IMR-90 (cell line): ENCODE measurements at regions not wholly inside any gene's neighbourhood (a gene's known extent, or its start where the extent isn't known, plus 50 kb on each side); places are given as distances from the start of the nearest gene placed in this dataset.
A peak's percentile ranks its signal among the peaks of the same experiment; 100 is the strongest.

Experiments used
- ATAC-seq: fragments of 200-7000 bp; cut with Tn5 transposase; 2 replicates; pipeline ENCODE4 v1.9.1; 2020; ENCODE audit warnings: low read depth, mild to moderate bottlenecking, moderate library complexity
- BruUV-seq: library from RNA; stranded (reverse); fragments of 400-500 nt; replicated peaks from 2 replicates; lab custom pipeline; 2021; lab: Mats Ljungman, UMichigan
- CTCF ChIA-PET: fragments of 300-600 bp; formaldehyde crosslinking; extraction: SDS; loops from one replicate; lab custom pipeline; 2021; ENCODE audit warnings: antibody characterized with exemption; lab: Yijun Ruan, JAX
- POLR2A ChIA-PET: fragments of 300-600 bp; sonication (Branson Sonifier 250); formaldehyde crosslinking; loops from one replicate; lab custom pipeline; 2022; ENCODE audit warnings: antibody characterized with exemption; ENCODE audit not compliant: unreplicated experiment; lab: Charles Lee
- DNase-seq: peaks from one replicate; pipeline ENCODE4 v3.0.0; 2013
- H2AFZ ChIP-seq: replicated peaks from 2 replicates; pipeline ENCODE3; 2013; ENCODE audit warnings: low read length, mild to moderate bottlenecking; ENCODE audit not compliant: poor library complexity
- H2AK5ac ChIP-seq: 2 replicates; pipeline ENCODE4 v1.6.1; 2013; ENCODE audit warnings: low read depth, low read length, inconsistent platforms
- H2AK9ac ChIP-seq: replicated peaks from 2 replicates; pipeline ENCODE3; 2013; ENCODE audit warnings: mild to moderate bottlenecking, low read depth, low read length, moderate library complexity; ENCODE audit not compliant: poor library complexity
- H2BK120ac ChIP-seq: 2 replicates; pipeline ENCODE4 v1.6.1; 2013; ENCODE audit warnings: low read depth, low read length, inconsistent platforms
- H2BK15ac ChIP-seq: 3 replicates; pipeline ENCODE4 v1.6.1; 2013; ENCODE audit warnings: low read depth, low read length, inconsistent platforms
- H2BK20ac ChIP-seq: 2 replicates; pipeline ENCODE4 v1.6.1; 2013; ENCODE audit warnings: low read depth, mild to moderate bottlenecking, inconsistent platforms, low read length, moderate library complexity
- H2BK5ac ChIP-seq: 2 replicates; pipeline ENCODE4 v1.6.1; 2013; ENCODE audit warnings: mild to moderate bottlenecking, low read depth, low read length, inconsistent platforms; ENCODE audit not compliant: poor library complexity, severe bottlenecking
- H3K14ac ChIP-seq: replicated peaks from 2 replicates; pipeline ENCODE4 v1.6.1; 2013; ENCODE audit warnings: low read depth, low read length, inconsistent platforms
- H3K18ac ChIP-seq: 2 replicates; pipeline ENCODE4 v1.6.1; 2013; ENCODE audit warnings: low read depth, low read length, control low read depth
- H3K23ac ChIP-seq: 2 replicates; pipeline ENCODE4 v1.6.1; 2013; ENCODE audit warnings: low read depth, low read length, inconsistent platforms
- H3K27ac ChIP-seq: 2 replicates; pipeline ENCODE4 v1.5.1; 2013; ENCODE audit warnings: mild to moderate bottlenecking, control low read depth, low read length; ENCODE audit not compliant: insufficient read depth
- H3K27me3 ChIP-seq: 2 replicates; pipeline ENCODE4 v1.6.1; 2013; ENCODE audit warnings: low read length; ENCODE audit not compliant: control insufficient read depth, insufficient read depth
- H3K36me3 ChIP-seq: 2 replicates; pipeline ENCODE4 v1.6.1; 2013; ENCODE audit warnings: low read length, mixed read lengths; ENCODE audit not compliant: control insufficient read depth, insufficient read depth
- H3K4ac ChIP-seq: 2 replicates; pipeline ENCODE4 v1.6.1; 2013; ENCODE audit warnings: low read depth, low read length, inconsistent platforms
- H3K4me1 ChIP-seq: 2 replicates; pipeline ENCODE4 v1.6.1; 2013; ENCODE audit warnings: low read length, mixed read lengths; ENCODE audit not compliant: control insufficient read depth, insufficient read depth
- H3K4me2 ChIP-seq: 2 replicates; pipeline ENCODE4 v1.6.1; 2013; ENCODE audit warnings: low read depth, mild to moderate bottlenecking, control low read depth, low read length, moderate library complexity
- H3K4me3 ChIP-seq: 2 replicates; pipeline ENCODE4 v1.5.1; 2013; ENCODE audit warnings: low read depth, mild to moderate bottlenecking, control low read depth, low read length, moderate library complexity; ENCODE audit not compliant: insufficient read depth
- H3K56ac ChIP-seq: 2 replicates; pipeline ENCODE4 v1.6.1; 2013; ENCODE audit warnings: low read length, inconsistent platforms; ENCODE audit not compliant: insufficient read depth; ENCODE audit errors: extremely low read depth
- H3K79me1 ChIP-seq, 2 experiments: 2 replicates each; pipeline ENCODE4 v1.6.1; 2013; ENCODE audit warnings: low read length in 2 of 2, inconsistent platforms in 1 of 2, low read depth in 1 of 2
- H3K9ac ChIP-seq: 2 replicates; pipeline ENCODE4 v1.6.1; 2013; ENCODE audit warnings: low read depth, low read length, control low read depth
- H3K9me1 ChIP-seq: 2 replicates; pipeline ENCODE4 v1.6.1; 2013; ENCODE audit warnings: low read length, inconsistent platforms; ENCODE audit not compliant: insufficient read depth
- H3K9me3 ChIP-seq: 2 replicates; pipeline ENCODE4 v1.6.1; 2013; ENCODE audit warnings: low read length; ENCODE audit not compliant: control insufficient read depth, insufficient read depth
- H4K20me1 ChIP-seq: 2 replicates; pipeline ENCODE4 v1.6.1; 2013; ENCODE audit warnings: low read length, inconsistent platforms; ENCODE audit not compliant: insufficient read depth
- H4K5ac ChIP-seq: 2 replicates; pipeline ENCODE4 v1.6.1; 2013; ENCODE audit warnings: mild to moderate bottlenecking, low read depth, low read length, control low read depth
- H4K8ac ChIP-seq, 2 experiments: 2 replicates each; pipeline ENCODE4 v1.6.1; 2013; ENCODE audit warnings: low read depth in 2 of 2, low read length in 2 of 2, control low read depth in 1 of 2, inconsistent platforms in 1 of 2
- H4K91ac ChIP-seq: 2 replicates; pipeline ENCODE4 v1.6.1; 2013; ENCODE audit warnings: low read depth, low read length, inconsistent platforms; ENCODE audit not compliant: insufficient read depth
- BHLHE40 ChIP-seq: fragments of 150-350 bp; IDR thresholded peaks from 2 replicates; pipeline ENCODE4 v1.6.1; 2016; ENCODE audit warnings: mild to moderate bottlenecking, low read depth, low read length
- CHD1 ChIP-seq: IDR thresholded peaks from 2 replicates; pipeline ENCODE4 v1.6.1; 2012; ENCODE audit warnings: low read depth, low read length, improper control_type of control experiment
- FOS ChIP-seq: fragments of 150-350 bp; IDR thresholded peaks from 2 replicates; pipeline ENCODE4 v1.6.1; 2016; ENCODE audit warnings: low read depth, low read length
- MAFK ChIP-seq: IDR thresholded peaks from 2 replicates; pipeline ENCODE4 v1.6.1; 2012; ENCODE audit warnings: low read depth, low read length, improper control_type of control experiment
- RAD21 ChIP-seq: IDR thresholded peaks from 2 replicates; pipeline ENCODE4 v1.6.1; 2012; ENCODE audit warnings: low read length, improper control_type of control experiment
- RCOR1 ChIP-seq: IDR thresholded peaks from 2 replicates; pipeline ENCODE4 v1.6.1; 2012; ENCODE audit warnings: mild to moderate bottlenecking, low read length, improper control_type of control experiment; ENCODE audit not compliant: insufficient replicate concordance
- SMC3 ChIP-seq: fragments of 150-350 bp; IDR thresholded peaks from 2 replicates; pipeline ENCODE4 v1.6.1; 2016; ENCODE audit warnings: low read depth, mild to moderate bottlenecking, antibody characterized with exemption, low read length, moderate library complexity
- WGBS, 2 experiments: methylation state at CpG; one replicate each; pipeline versions ENCODE4 v1.1.5 to v1.1.7; 2013; ENCODE audit warnings: missing lambda C conversion rate in 2 of 2; ENCODE audit not compliant: insufficient read length in 1 of 2; ENCODE audit errors: extremely low coverage in 2 of 2; 5-methylcytosine and 5-hydroxymethylcytosine counted together
- dilution Hi-C: fragments of 300-500 bp; cut with HindIII; formaldehyde crosslinking; loops from one replicate; pipeline ENCODE4 v1.14.3; 2018; ENCODE audit warnings: low sequenced_read_pairs; ENCODE audit not compliant: unreplicated experiment
- in situ Hi-C: fragments of 300-500 bp; cut with MboI; formaldehyde crosslinking; loops from 3 replicates; pipeline ENCODE4 v1.14.3; 2019; ENCODE audit warnings: low sequenced_read_pairs, inconsistent platforms, mixed read lengths
- intact Hi-C: fragments of 100-400 bp; cut with micrococcal nuclease; formaldehyde crosslinking; loops from 2 replicates; pipeline ENCODE4 v1.10.0; 2022

DNA sequence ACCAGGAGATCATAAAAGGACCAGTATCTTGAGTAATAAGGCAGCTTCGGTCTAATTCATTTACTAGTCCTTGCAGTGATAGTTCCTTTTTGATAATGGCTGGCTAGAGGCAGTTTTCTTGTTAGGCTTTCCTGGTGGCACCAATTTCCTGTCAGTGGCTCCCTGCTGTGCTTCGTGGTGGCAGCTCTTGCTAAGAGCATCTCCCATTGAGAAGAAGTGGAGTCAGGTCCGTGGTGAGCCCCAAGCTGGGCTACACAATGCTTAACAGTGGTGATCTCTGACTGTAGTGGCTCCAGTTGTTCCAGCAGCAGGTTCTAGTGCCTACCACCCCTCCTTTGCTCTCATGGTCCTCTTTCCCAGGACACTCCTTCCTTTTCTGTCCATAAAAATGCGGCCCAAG lies 111.2 kb downstream of the RAP2B start:
- H2AK9ac ChIP-seq, result no peak overlapping the region
- no peaks in the 10 kb centered on the region; the same call in 1 of the 2 replicates for H3K4me1 ChIP-seq
- H4K8ac ChIP-seq, result no peak overlapping the region
- no peak overlapping the region for H3K18ac ChIP-seq
- no peak overlapping the region for H3K27ac ChIP-seq
- ChIA-PET CTCF (no interaction called here), POLR2A (no interaction called here)
- intact Hi-C loops, result no loop called here
- no peak overlapping the region for H3K56ac ChIP-seq
- H3K4me3 ChIP-seq, result no peak overlapping the region
- TF ChIP-seq CHD1 (no peak), FOS (no peak), RCOR1 (no peak), RAD21 (no peak), MAFK (no peak), BHLHE40 (no peak), SMC3 (no peak)
- 0 out of 2 replicates have a peak, but pooled peaks cover 2% of the 10 kb centered on the region for H3K9me1 ChIP-seq
- no TSS peak for BruUV-seq
- no peaks in the 10 kb centered on the region for H4K20me1 ChIP-seq
- no peaks in the 10 kb centered on the region for H3K36me3 ChIP-seq
- H3K23ac ChIP-seq, result no peak overlapping the region
- no peak overlapping the region for H2BK20ac ChIP-seq
- H2AFZ ChIP-seq, result no peak overlapping the region
- H4K5ac ChIP-seq, result peak overlapping the region; percentile 29; the same call in 1 of the 2 replicates
- H3K79me1 ChIP-seq, result no peaks in the 10 kb centered on the region
- in situ Hi-C loops, result no loop called here
- dilution Hi-C loops, result no loop called here
- H2BK120ac ChIP-seq, result peak overlapping the region; percentile 20; the same call in 1 of the 2 replicates
- H4K91ac ChIP-seq, result no peak overlapping the region
- H2BK5ac ChIP-seq, result no peak overlapping the region
- H3K14ac ChIP-seq, result no peak overlapping the region
- ATAC-seq, result no peak
- H3K27me3 ChIP-seq, result no peaks in the 10 kb centered on the region
- no peak overlapping the region for H2AK5ac ChIP-seq
- no peak overlapping the region for H3K4ac ChIP-seq
- DNase-seq, result no peak
- no peak overlapping the region for H3K4me2 ChIP-seq
- H2BK15ac ChIP-seq, result no peak overlapping the region
- 71% methylated on average over 1 of the region's 4 CpGs; no CpG with 5 or more reads in 1 of the 2 experiments for WGBS, 2 experiments
- H3K9me3 ChIP-seq, result no peaks in the 10 kb centered on the region
- H3K9ac ChIP-seq, result no peak overlapping the region
